BE2C (cell line): ENCODE measurements at regions not wholly inside any gene's neighbourhood (a gene's known extent, or its start where the extent isn't known, plus 50 kb on each side); places are given as distances from the start of the nearest gene placed in this dataset.

ENCODE experiments used
- DNase-seq: peaks from one replicate; pipeline ENCODE4 v3.0.0-alpha.2; 2020
- H3K27me3 ChIP-seq: fragments of 250-450 bp; sonication (Bioruptor Pico); 2 replicates; pipeline ENCODE4 v1.5.1; 2020; ENCODE audit warnings: mild to moderate bottlenecking
- H3K36me3 ChIP-seq: fragments of 250-450 bp; sonication (Bioruptor Pico); 2 replicates; pipeline ENCODE4 v1.5.1; 2020; ENCODE audit warnings: mild to moderate bottlenecking
- H3K4me1 ChIP-seq: fragments of 250-450 bp; sonication (Bioruptor Pico); 2 replicates; pipeline ENCODE4 v1.5.1; 2020
- H3K4me3 ChIP-seq: 2 replicates; pipeline ENCODE4 v1.5.1; 2011; ENCODE audit warnings: low read depth, low read length
- H3K9me3 ChIP-seq: fragments of 250-450 bp; sonication (Bioruptor Pico); 2 replicates; pipeline ENCODE4 v1.5.1; 2020
- TF ChIP-seq, protein P1 (sequence below): IDR thresholded peaks from 2 replicates; pipeline ENCODE4 v1.5.1; 2012; ENCODE audit warnings: mild to moderate bottlenecking, low read depth, low read length

DNA sequence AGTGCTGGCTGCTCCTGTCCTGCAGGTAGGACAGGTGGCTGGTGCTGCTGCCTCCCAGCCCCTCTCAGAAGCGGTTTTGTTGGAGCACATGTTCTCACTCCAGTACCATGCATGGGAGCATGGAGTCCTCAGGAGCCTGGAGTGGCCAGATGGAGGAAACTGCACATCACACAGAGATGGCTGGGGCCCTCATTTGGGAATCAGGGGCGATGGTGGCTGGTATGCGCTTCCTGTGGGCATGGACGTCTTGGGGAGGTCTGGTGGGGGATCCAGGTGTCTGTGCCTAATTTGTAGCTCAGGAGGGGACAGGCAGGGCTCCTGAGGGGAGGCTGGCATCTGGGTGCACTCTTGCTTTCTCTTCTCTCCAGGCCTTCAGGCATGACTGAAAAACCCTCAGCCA lies 168.2 kb downstream of the KLF13 start:
- Histone ChIP-seq H3K36me3 (no peaks in the 10 kb centered on the region), H3K4me1 (no peaks in the 10 kb centered on the region; the same call in 1 of the 2 replicates), H3K4me3 (no peak overlapping the region), H3K9me3 (no peaks in the 10 kb centered on the region), H3K27me3 (no peaks in the 10 kb centered on the region)
- TF ChIP-seq, protein P1, sequence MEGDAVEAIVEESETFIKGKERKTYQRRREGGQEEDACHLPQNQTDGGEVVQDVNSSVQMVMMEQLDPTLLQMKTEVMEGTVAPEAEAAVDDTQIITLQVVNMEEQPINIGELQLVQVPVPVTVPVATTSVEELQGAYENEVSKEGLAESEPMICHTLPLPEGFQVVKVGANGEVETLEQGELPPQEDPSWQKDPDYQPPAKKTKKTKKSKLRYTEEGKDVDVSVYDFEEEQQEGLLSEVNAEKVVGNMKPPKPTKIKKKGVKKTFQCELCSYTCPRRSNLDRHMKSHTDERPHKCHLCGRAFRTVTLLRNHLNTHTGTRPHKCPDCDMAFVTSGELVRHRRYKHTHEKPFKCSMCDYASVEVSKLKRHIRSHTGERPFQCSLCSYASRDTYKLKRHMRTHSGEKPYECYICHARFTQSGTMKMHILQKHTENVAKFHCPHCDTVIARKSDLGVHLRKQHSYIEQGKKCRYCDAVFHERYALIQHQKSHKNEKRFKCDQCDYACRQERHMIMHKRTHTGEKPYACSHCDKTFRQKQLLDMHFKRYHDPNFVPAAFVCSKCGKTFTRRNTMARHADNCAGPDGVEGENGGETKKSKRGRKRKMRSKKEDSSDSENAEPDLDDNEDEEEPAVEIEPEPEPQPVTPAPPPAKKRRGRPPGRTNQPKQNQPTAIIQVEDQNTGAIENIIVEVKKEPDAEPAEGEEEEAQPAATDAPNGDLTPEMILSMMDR = no peak
- DNase-seq = no peak

DNA sequence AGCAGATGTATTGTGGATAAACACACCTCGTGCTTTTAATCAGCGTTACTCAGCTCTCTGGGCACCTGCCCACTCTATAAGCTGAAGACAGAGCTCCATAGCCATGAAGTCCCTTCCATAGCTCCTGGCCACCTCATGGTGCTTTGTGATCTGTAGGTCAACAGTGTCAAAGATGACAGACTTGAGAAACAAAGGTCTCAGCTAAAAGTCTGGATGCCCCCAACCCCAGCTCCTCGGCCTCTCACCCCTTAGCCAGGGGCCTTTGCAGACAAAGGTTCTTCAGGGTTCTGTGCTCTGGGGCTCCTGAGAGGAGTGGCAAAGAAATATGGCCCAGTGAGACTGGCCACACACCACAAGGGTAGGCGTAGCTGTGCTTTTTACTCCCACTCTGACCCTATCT lies 168.6 kb downstream of the KLF13 start:
- TF ChIP-seq, protein P1 = no peak
- DNase-seq = no peak

DNA sequence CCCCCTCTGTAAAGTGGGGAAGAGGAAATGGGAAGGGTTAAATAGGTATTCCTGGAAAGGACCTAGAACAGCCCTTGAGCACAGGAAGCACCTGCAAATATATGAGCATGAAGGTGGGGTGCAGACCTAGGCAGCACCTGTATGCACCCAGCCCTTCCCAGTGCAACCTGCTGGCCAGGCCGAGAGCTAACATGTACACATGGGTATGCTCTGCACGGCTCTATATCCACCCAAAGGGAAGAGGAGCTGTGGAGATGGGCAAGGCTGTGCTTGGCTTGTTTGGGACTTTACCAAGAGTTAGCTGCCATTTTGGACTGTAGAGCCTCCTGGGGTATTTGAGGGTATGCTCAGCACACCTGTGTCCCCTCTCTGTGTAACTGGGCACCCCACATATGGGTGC lies 171.2 kb downstream of the KLF13 start:
- no peak overlapping the region for H3K4me3 ChIP-seq
- H3K27me3 ChIP-seq = no peaks in the 10 kb centered on the region
- TF ChIP-seq, protein P1 = no peak
- no peaks in the 10 kb centered on the region for H3K9me3 ChIP-seq
- no peaks in the 10 kb centered on the region; the same call in 1 of the 2 replicates for H3K4me1 ChIP-seq
- no peak for DNase-seq
- no peaks in the 10 kb centered on the region for H3K36me3 ChIP-seq

More for the DNA sequence above, 168.6 kb downstream of the KLF13 start:
- Histone ChIP-seq H3K4me1 (no peaks in the 10 kb centered on the region; the same call in 1 of the 2 replicates), H3K27me3 (no peaks in the 10 kb centered on the region), H3K36me3 (no peaks in the 10 kb centered on the region), H3K4me3 (no peak overlapping the region), H3K9me3 (no peaks in the 10 kb centered on the region)

DNA sequence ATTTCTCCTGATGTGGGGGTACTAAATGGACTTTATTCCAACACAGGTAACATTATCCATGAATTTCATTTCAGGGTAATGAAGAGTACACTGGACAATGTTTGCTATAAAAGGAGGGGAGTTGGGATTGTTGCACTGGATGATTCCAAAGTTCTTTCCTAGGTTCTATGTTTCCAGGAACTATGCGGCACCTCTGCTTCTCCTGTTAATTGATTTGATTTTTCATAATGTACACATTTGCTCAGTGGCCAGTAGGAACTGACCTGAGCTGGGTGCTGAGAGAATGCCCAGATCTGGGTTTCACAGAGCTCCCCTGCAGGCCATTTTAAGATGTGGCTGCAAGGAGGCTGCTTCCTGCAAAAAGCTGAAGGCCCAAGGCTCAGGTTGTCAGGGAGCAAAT lies 171.7 kb downstream of the KLF13 start:
- TF ChIP-seq, protein P1 = 0 out of 2 replicates have a peak, but pooled peaks have one; percentile 12

DNA sequence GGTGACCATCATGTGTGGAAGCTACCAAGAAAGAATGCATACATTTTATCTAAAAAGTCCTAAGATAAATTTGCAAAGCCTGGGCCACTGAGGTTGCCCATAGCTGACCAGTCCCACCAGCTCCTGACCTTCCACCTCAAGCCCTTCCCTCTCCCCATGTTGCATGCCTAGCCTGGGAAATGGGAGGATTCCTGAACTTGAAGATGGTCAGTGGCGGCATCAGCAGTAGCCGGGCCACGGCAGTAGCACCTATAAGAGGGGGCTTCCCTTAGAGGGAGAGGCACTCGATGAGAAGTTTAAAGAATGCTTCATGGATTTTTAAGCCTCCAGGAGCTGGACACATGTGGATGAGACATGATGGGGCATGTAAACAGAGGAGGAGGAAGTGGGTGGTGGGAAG lies 172.1 kb downstream of the KLF13 start:
- no peaks in the 10 kb centered on the region for H3K27me3 ChIP-seq
- TF ChIP-seq, protein P1 = no peak

More for the DNA sequence above, 171.7 kb downstream of the KLF13 start:
- Histone ChIP-seq H3K27me3 (no peaks in the 10 kb centered on the region), H3K9me3 (no peaks in the 10 kb centered on the region), H3K36me3 (no peaks in the 10 kb centered on the region), H3K4me3 (no peak overlapping the region), H3K4me1 (no peaks in the 10 kb centered on the region; the same call in 1 of the 2 replicates)
- DNase-seq = no peak

DNA sequence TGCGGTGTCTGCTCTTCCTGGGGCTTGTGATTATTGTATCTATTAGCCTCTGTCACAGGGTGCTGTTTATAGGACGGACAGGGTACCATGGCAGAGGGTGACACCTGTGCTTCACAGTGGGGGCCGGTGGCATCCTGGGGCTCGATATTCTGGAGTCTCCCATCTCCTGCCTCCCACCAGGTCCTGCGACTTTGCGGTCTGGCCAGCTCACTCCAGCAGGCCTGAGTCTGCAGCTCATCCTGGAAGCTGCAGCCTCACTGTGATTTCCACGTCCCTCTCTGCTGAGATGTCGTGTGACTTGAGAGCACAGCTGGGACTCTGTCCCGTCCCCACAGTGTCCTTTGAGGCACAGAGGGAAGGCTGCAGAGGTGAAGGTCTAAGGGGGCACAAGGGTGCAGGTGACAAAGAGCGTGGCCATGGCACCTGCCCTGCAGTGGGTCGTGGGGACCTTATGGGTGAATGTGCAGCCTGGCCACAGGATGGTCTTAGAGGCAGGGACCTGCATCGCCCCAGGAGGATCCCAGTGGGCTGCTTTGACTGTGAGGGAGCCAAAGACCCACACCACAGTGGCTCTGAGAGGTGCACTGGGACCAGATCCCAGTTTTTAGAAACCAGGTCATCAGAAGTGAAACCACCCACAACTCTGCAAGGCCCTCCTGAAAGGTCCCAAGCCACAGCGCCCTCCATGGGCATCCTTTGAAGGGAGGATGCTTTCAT lies 172.8 kb downstream of the KLF13 start:
- Histone ChIP-seq H3K27me3 (no peaks in the 10 kb centered on the region), H3K9me3 (no peaks in the 10 kb centered on the region), H3K4me1 (no peaks in the 10 kb centered on the region; the same call in 1 of the 2 replicates), H3K36me3 (no peaks in the 10 kb centered on the region), H3K4me3 (no peak overlapping the region)
- DNase-seq = no peak
- TF ChIP-seq, protein P1 = no peak

More for the DNA sequence above, 172.1 kb downstream of the KLF13 start:
- no peak for DNase-seq
- Histone ChIP-seq H3K36me3 (no peaks in the 10 kb centered on the region), H3K4me1 (no peaks in the 10 kb centered on the region; the same call in 1 of the 2 replicates), H3K9me3 (no peaks in the 10 kb centered on the region), H3K4me3 (no peak overlapping the region)
